ENCODE measurements at regions not wholly inside any gene's neighbourhood (a gene's known extent, or its start where the extent isn't known, plus 50 kb on each side); places are given as distances from the start of the nearest gene placed in this dataset.

GRCh38 chr12:30400349-30400748 is 295.3 kb downstream of the IPO8 start:
- no peak for DNase-seq (ENCODE audit: low read depth)
- Histone ChIP-seq H3K36me3 (ENCODE audit: insufficient read depth, low read length) (no peaks in the 10 kb centered on the region), H3K9ac (ENCODE audit: low read length) (no peak overlapping the region), H3K27ac (ENCODE audit: low read depth, low read length) (no peak overlapping the region), H3K79me2 (ENCODE audit: insufficient read depth, low read length) (no peaks in the 10 kb centered on the region), H3K4me3 (ENCODE audit: insufficient read depth, low read depth, low read length) (no peak overlapping the region), H3K4me2 (ENCODE audit: low read length) (no peak overlapping the region), H3K9me3 (ENCODE audit: insufficient read depth, low read depth, low read length) (peaks cover 6% of the 10 kb centered on the region), H4K20me1 (ENCODE audit: insufficient read depth, low read length) (no peaks in the 10 kb centered on the region), H2AFZ (ENCODE audit: low read depth, low read length) (no peak overlapping the region), H3K27me3 (ENCODE audit: insufficient read depth, low read length) (no peaks in the 10 kb centered on the region), H3K4me1 (ENCODE audit: insufficient read depth, low read length) (no peaks in the 10 kb centered on the region)
- no peaks in the 10 kb centered on the region for H3K36me3 Mint-ChIP-seq (ENCODE audit: low read depth, unreplicated experiment)
- H3K4me1 Mint-ChIP-seq (ENCODE audit: low read depth, unreplicated experiment): no peaks in the 10 kb centered on the region
- no peak for FAIRE-seq
- TF ChIP-seq CTCF (IDR thresholded peaks at IDR 0.05; ENCODE audit: insufficient read depth, low read depth, low read length) (no peak), EZH2 (IDR thresholded peaks at IDR 0.05; ENCODE audit: insufficient read depth, low read length) (no peak)
- no peak overlapping the region for H3K4me3 Mint-ChIP-seq (ENCODE audit: unreplicated experiment)
- H3K27me3 Mint-ChIP-seq (ENCODE audit: low read depth, unreplicated experiment): no peaks in the 10 kb centered on the region
- H3K9me3 Mint-ChIP-seq (ENCODE audit: unreplicated experiment): peaks cover 12% of the 10 kb centered on the region
- H3K27ac Mint-ChIP-seq (ENCODE audit: unreplicated experiment): no peak overlapping the region

- H3K36me3 Mint-ChIP-seq (ENCODE audit: low read depth, unreplicated experiment): no peaks in the 10 kb centered on the region
- TF ChIP-seq EZH2 (IDR thresholded peaks at IDR 0.05; ENCODE audit: insufficient read depth, low read length) (no peak), CTCF (IDR thresholded peaks at IDR 0.05; ENCODE audit: insufficient read depth, low read depth, low read length) (no peak)
- Histone ChIP-seq H3K27me3 (ENCODE audit: insufficient read depth, low read length) (no peaks in the 10 kb centered on the region), H3K9me3 (ENCODE audit: insufficient read depth, low read depth, low read length) (peaks cover 6% of the 10 kb centered on the region), H2AFZ (ENCODE audit: low read depth, low read length) (no peak overlapping the region), H3K4me3 (ENCODE audit: insufficient read depth, low read depth, low read length) (no peak overlapping the region), H3K4me1 (ENCODE audit: insufficient read depth, low read length) (no peaks in the 10 kb centered on the region), H3K79me2 (ENCODE audit: insufficient read depth, low read length) (no peaks in the 10 kb centered on the region), H4K20me1 (ENCODE audit: insufficient read depth, low read length) (no peaks in the 10 kb centered on the region), H3K36me3 (ENCODE audit: insufficient read depth, low read length) (no peaks in the 10 kb centered on the region), H3K27ac (ENCODE audit: low read depth, low read length) (no peak overlapping the region), H3K9ac (ENCODE audit: low read length) (no peak overlapping the region), H3K4me2 (ENCODE audit: low read length) (no peak overlapping the region)
- H3K4me3 Mint-ChIP-seq (ENCODE audit: unreplicated experiment): no peak overlapping the region
- no peaks in the 10 kb centered on the region for H3K27me3 Mint-ChIP-seq (ENCODE audit: low read depth, unreplicated experiment)
- no peaks in the 10 kb centered on the region for H3K4me1 Mint-ChIP-seq (ENCODE audit: low read depth, unreplicated experiment)
- no peak overlapping the region for H3K27ac Mint-ChIP-seq (ENCODE audit: unreplicated experiment)
- H3K9me3 Mint-ChIP-seq (ENCODE audit: unreplicated experiment): peaks cover 14% of the 10 kb centered on the region
- no peak for DNase-seq (ENCODE audit: low read depth)
- FAIRE-seq: no peak
Measured at GRCh38 chr12:30399859-30400258, 295.8 kb downstream of the IPO8 start.

DNA sequence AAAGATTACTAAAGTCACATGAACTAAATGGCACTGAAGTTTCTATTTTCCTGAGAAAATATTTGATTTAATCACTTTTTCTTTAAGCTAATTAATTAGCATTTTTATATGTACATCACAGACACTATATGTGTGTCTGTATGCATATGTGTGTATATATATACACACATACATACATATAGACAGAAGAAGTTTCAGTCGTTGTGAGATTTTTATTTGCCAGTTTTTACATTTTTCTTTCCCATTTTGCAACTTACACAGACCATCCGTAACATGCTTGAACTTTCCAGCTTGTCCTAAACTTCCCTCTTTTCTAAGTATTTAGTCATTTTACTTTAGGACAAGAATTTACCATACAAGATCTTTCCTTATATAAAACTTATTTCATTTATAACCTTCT is 299.1 kb downstream of the IPO8 start:
- H3K9ac ChIP-seq (ENCODE audit: low read length): no peak overlapping the region
- H3K9me3 Mint-ChIP-seq (ENCODE audit: unreplicated experiment): peaks cover 14% of the 10 kb centered on the region
- H3K4me2 ChIP-seq (ENCODE audit: low read length): no peak overlapping the region
- H3K27ac ChIP-seq (ENCODE audit: low read depth, low read length): no peak overlapping the region
- H3K79me2 ChIP-seq (ENCODE audit: insufficient read depth, low read length): no peaks in the 10 kb centered on the region
- FAIRE-seq: no peak
- H3K27me3 ChIP-seq (ENCODE audit: insufficient read depth, low read length): no peaks in the 10 kb centered on the region
- no peak for TF ChIP-seq EZH2 (IDR thresholded peaks at IDR 0.05; ENCODE audit: insufficient read depth, low read length)
- no peak for TF ChIP-seq CTCF (IDR thresholded peaks at IDR 0.05; ENCODE audit: insufficient read depth, low read depth, low read length)
- H3K27ac Mint-ChIP-seq (ENCODE audit: unreplicated experiment): no peak overlapping the region
- H3K4me1 ChIP-seq (ENCODE audit: insufficient read depth, low read length): no peaks in the 10 kb centered on the region
- H2AFZ ChIP-seq (ENCODE audit: low read depth, low read length): no peak overlapping the region
- no peaks in the 10 kb centered on the region for H3K4me1 Mint-ChIP-seq (ENCODE audit: low read depth, unreplicated experiment)
- H3K27me3 Mint-ChIP-seq (ENCODE audit: low read depth, unreplicated experiment): no peaks in the 10 kb centered on the region
- no peak overlapping the region for H3K4me3 Mint-ChIP-seq (ENCODE audit: unreplicated experiment)
- H3K9me3 ChIP-seq (ENCODE audit: insufficient read depth, low read depth, low read length): peaks cover 10% of the 10 kb centered on the region
- H4K20me1 ChIP-seq (ENCODE audit: insufficient read depth, low read length): no peaks in the 10 kb centered on the region
- no peaks in the 10 kb centered on the region for H3K36me3 Mint-ChIP-seq (ENCODE audit: low read depth, unreplicated experiment)
- no peak for DNase-seq (ENCODE audit: low read depth)
- H3K36me3 ChIP-seq (ENCODE audit: insufficient read depth, low read length): no peaks in the 10 kb centered on the region
- H3K4me3 ChIP-seq (ENCODE audit: insufficient read depth, low read depth, low read length): no peak overlapping the region
